ENCODE measurements at regions not wholly inside any gene's neighbourhood (a gene's known extent, or its start where the extent isn't known, plus 50 kb on each side); places are given as distances from the start of the nearest gene placed in this dataset.
"Not testable (repeated sequence)": the region's sequence is repeated elsewhere in the genome, so short reads cannot be mapped to it uniquely, and the experiment has no call there.

DNA sequence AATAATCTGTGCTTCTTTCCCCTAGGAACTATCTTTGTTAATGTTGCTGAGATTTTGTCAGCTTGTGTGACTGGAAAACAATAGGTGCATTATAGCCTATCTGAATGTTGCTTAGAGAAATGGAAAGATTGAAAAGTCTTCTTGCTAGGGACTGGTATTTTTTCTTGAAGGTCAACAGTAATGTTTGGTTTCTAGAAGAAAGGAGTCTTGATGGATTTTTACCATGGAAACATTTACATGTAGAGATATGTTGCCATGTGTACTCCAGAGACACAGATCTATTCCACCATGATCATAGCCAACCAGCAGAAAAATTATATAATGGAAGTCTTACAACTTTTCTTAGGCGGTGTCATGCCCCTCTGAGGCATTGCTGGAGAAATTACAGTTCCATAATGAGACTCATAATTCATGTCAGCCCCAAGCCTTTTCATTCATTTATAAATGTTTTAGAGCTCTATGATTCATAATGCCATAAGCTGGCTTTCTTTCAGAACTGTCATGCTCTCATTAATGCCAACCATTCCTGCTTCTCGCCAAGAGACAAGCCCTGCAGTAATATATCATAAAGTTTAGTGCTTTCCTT lies 175.1 kb upstream of the PTPRZ1 start:
- DNase-seq (ENCODE audit: low spot score), result no peak
- TF ChIP-seq, protein P1, sequence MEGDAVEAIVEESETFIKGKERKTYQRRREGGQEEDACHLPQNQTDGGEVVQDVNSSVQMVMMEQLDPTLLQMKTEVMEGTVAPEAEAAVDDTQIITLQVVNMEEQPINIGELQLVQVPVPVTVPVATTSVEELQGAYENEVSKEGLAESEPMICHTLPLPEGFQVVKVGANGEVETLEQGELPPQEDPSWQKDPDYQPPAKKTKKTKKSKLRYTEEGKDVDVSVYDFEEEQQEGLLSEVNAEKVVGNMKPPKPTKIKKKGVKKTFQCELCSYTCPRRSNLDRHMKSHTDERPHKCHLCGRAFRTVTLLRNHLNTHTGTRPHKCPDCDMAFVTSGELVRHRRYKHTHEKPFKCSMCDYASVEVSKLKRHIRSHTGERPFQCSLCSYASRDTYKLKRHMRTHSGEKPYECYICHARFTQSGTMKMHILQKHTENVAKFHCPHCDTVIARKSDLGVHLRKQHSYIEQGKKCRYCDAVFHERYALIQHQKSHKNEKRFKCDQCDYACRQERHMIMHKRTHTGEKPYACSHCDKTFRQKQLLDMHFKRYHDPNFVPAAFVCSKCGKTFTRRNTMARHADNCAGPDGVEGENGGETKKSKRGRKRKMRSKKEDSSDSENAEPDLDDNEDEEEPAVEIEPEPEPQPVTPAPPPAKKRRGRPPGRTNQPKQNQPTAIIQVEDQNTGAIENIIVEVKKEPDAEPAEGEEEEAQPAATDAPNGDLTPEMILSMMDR (IDR thresholded peaks at IDR 0.05; ENCODE audit: extremely low read depth, missing control alignments), result no peak

DNA sequence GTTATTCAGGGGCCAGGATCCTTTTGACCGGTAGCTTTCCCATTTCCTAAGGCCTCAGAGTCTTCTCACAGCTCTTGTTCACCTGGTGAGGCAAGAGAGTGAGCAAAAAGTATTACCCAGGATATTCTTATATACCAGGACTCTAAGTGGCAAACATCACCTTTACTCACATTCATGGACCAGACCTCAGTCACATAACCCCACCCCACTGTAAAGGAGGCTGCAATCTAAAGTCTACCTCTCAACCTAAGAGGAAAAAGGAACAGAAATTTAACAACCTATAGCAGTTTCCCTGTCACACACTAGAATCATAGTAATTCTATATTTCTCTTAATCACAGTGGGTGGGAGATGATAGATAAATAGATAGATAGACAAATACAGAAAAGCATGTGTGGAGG lies 176.0 kb upstream of the PTPRZ1 start:
- no peak for DNase-seq (ENCODE audit: low spot score)
- TF ChIP-seq, protein P1 (IDR thresholded peaks at IDR 0.05; ENCODE audit: extremely low read depth, missing control alignments), result no peak

DNA sequence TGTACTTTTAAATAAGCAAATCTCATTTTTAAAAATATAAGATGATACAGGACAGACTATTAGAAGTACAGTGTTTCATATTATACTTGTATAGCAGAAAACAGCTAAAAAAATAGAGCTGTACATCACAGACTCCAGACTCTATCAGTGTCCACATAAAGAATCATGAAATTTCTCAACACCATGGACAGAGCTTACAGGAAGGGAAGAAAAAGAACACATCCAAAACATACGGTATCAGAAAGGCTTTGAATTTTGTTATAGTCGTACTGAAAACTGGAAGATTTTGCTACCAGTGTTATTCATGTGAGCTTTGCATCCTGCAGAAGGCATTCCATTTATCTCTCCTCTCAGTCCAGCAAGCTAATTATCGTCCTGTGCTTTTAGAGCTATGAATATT lies 183.2 kb upstream of the PTPRZ1 start:
- TF ChIP-seq, protein P1 (IDR thresholded peaks at IDR 0.05; ENCODE audit: extremely low read depth, missing control alignments), result no peak
- DNase-seq (ENCODE audit: low spot score), result no peak

DNA sequence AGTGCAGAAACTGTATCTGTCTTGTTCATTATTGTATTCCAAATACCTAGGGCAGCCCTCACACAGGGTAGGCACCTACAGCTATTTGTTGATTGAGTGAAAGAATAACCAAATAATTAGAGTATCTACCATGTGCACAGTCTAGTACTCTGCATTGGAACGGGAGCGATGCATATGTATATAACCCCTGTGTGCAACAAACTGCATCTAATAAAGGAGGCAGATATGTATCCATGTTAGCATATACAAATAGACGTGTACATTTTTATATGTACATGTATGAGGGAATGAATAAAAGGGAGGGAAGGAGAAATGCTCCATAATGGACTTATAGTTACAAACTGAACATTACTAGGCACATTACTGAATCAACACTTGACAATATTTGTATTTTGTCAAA lies 191.3 kb upstream of the PTPRZ1 start:
- TF ChIP-seq, protein P1 (IDR thresholded peaks at IDR 0.05; ENCODE audit: extremely low read depth, missing control alignments), result no peak
- DNase-seq (ENCODE audit: low spot score), result no peak

DNA sequence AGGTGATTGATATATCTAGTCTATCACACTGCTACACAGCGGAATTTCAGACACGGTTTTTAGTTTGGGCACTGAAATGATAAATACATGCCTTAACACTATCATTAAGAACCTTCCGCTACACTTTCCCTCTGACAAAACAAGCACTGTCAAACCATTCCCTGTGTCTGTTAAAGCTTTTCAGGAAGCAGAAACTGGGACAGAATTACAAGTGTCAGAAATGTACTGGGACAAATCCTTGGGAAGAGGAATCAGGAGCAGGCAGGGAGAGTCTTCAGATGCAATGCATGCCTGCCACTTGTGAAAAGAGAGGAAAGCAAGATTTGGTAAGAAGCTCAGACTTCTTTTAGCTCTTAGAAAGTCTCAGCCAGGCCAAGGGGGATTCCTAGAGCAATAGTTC lies 196.8 kb upstream of the PTPRZ1 start:
- no peak for DNase-seq (ENCODE audit: low spot score)
- TF ChIP-seq, protein P1 (IDR thresholded peaks at IDR 0.05; ENCODE audit: extremely low read depth, missing control alignments), result no peak

DNA sequence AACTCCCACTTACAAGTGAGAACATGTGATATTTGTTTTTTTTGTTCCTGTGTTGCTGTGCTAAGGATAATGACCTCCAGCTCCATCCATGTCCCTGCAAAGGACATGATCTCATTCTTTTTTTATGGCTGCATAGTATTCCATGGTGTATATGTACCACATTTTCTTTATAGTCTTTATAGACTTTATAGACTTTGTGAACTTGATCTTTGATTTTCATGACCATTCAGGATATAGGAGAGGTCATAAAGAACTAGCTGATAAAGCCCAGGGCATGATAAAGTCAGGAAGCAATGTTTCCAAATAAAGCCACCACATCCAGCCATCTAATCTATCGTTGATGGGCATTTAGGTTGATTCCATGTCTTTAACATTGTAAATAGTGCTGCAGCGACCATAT lies 198.5 kb upstream of the PTPRZ1 start:
- not testable (repeated sequence) for DNase-seq (ENCODE audit: low spot score)

DNA sequence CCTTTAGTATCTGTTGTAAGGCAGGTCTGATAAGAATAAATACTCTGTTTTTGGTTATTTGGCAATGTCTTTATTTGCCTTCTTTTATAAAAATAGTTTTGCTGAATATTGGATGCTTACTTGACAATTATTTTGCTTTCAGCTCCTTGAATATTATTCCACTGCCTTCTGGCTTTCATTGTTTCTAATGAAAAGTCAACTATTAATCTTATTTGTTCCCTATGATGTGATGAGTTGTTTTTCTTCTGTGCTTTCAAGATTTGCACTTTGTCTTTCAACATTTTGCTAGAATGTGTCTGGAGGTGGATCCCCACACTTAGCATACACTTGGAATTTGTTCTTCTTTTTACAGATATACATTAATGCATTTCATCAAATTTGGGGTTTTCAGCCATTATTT lies 203.8 kb upstream of the PTPRZ1 start:
- TF ChIP-seq, protein P1 (IDR thresholded peaks at IDR 0.05; ENCODE audit: extremely low read depth, missing control alignments), result no peak
- DNase-seq (ENCODE audit: low spot score), result no peak

DNA sequence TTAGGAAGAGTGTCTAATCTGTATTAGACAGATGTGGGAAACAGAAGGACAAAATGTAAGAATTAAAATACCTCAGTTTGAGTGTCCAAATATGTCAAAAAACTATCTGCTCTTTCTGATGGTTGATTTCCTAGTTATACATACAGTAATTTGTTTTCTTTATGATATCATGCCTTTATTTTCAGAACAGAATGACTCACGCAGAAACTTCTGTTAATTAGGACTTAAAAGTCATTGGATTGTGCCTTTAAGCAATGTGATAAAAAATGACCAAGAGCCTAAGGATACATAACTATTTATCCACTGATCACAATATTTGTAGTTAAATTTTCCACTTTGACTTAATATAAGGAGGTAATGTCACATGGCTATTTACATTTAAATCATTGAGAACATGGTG lies 206.7 kb upstream of the PTPRZ1 start:
- DNase-seq (ENCODE audit: low spot score), result no peak
- TF ChIP-seq, protein P1 (IDR thresholded peaks at IDR 0.05; ENCODE audit: extremely low read depth, missing control alignments), result no peak

All from GM20000 (cell line).